ENCODE measurements at regions not wholly inside any gene's neighbourhood (a gene's known extent, or its start where the extent isn't known, plus 50 kb on each side); places are given as distances from the start of the nearest gene placed in this dataset.

DNA sequence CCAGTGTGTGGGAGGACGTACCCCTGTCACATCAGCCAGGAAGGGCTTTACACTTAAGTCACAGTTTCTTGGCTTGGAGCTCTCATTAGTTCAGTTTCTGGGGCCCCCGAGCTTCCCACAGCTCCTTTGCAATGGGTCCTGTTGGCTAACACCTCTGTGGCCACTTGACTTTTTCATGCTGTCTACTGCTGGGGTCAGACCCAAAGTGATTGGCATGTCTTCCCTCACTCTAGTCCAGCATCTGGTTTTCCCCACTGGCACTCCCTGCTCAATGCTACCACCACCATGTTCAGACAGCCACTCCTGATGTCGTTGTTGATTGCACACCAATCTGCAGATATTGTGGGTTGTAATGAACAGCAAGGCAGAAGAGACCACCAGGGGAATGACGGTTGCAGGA lies 379.0 kb downstream of the FOXO1 start:
- Histone ChIP-seq H3K9me3 (ENCODE audit: control insufficient read depth, low read length) (no peaks in the 10 kb centered on the region), H3K4me3 (ENCODE audit: insufficient read depth in 1 of 2, low read depth in 1 of 2, low read length in 2 of 2) (no peak overlapping the region), H3K14ac (ENCODE audit: low read length in 2 of 2) (no peak overlapping the region), H4K8ac (ENCODE audit: low read length) (no peak overlapping the region), H3K18ac (ENCODE audit: low read depth in 1 of 2, low read length in 2 of 2) (no peak overlapping the region), H2BK120ac (ENCODE audit: low read depth, low read length) (no peak overlapping the region), H3K79me1 (replicated peaks; ENCODE audit: low read length, poor library complexity, severe bottlenecking) (no peaks in the 10 kb centered on the region), H3K27ac (ENCODE audit: low read length, poor library complexity, severe bottlenecking) (no peak overlapping the region), H3K4me1 (ENCODE audit: control insufficient read depth, insufficient read depth, low read depth, low read length) (no peaks in the 10 kb centered on the region), H2BK15ac (ENCODE audit: low read depth, poor library complexity, severe bottlenecking) (no peak overlapping the region), H3K27me3 (ENCODE audit: control insufficient read depth in 1 of 2, insufficient read depth in 1 of 2, low read length in 2 of 2) (no peaks in the 10 kb centered on the region), H2AFZ (ENCODE audit: low read depth, low read length) (no peak overlapping the region), H3K36me3 (ENCODE audit: control insufficient read depth in 1 of 2, insufficient read depth in 2 of 2, low read depth in 1 of 2, low read length in 2 of 2) (no peaks in the 10 kb centered on the region), H2BK12ac (ENCODE audit: low read length in 2 of 2) (no peak overlapping the region), H2BK5ac (ENCODE audit: low read depth, low read length, poor library complexity, severe bottlenecking) (no peak overlapping the region), H3K9ac (ENCODE audit: low read length) (no peak overlapping the region), H3K4me2 (ENCODE audit: low read length, poor library complexity, severe bottlenecking) (no peak overlapping the region), H2AK5ac (ENCODE audit: low read length, severe bottlenecking) (peak overlapping the region; percentile 18), H3K23ac (ENCODE audit: low read length in 2 of 2) (no peak overlapping the region), H3K4ac (ENCODE audit: low read depth in 1 of 2, low read length in 2 of 2) (no peak overlapping the region), H4K91ac (ENCODE audit: low read length) (no peak overlapping the region)
- DNase-seq: no peak
- 84% methylated on average over 4 of the region's 4 CpGs for WGBS

DNA sequence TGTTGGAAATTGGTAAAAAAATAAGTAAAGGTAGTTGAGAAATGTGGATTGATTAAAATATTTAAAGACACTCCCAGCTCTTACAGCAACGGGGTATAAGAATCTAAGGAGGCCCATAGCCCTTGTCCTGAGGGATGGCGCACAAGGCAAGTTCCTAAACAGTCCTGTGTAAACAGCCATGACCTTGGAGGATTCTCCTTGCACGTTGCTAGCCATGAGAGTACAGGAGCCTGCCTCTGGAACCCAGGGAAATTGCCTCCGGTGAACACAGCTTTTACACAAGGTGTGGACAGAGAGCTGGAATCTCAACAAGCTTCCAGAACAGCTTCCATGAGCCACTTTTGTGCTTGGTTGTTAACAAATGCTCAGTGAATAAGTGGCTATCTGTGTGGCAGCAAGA lies 378.2 kb downstream of the FOXO1 start:
- no peak overlapping the region for H4K91ac ChIP-seq (ENCODE audit: low read length)
- no peak overlapping the region for H2AK5ac ChIP-seq (ENCODE audit: low read length, severe bottlenecking)
- no peak overlapping the region for H3K4me3 ChIP-seq (ENCODE audit: insufficient read depth in 1 of 2, low read depth in 1 of 2, low read length in 2 of 2)
- no peak overlapping the region for H2BK5ac ChIP-seq (ENCODE audit: low read depth, low read length, poor library complexity, severe bottlenecking)
- no peak overlapping the region for H2BK15ac ChIP-seq (ENCODE audit: low read depth, poor library complexity, severe bottlenecking)
- no peaks in the 10 kb centered on the region for H3K27me3 ChIP-seq (ENCODE audit: control insufficient read depth in 1 of 2, insufficient read depth in 1 of 2, low read length in 2 of 2)
- no peak overlapping the region for H3K4me2 ChIP-seq (ENCODE audit: low read length, poor library complexity, severe bottlenecking)
- H3K4ac ChIP-seq (ENCODE audit: low read depth in 1 of 2, low read length in 2 of 2): no peak overlapping the region
- H2BK120ac ChIP-seq (ENCODE audit: low read depth, low read length): no peak overlapping the region
- H3K23ac ChIP-seq (ENCODE audit: low read length in 2 of 2): no peak overlapping the region
- no peak overlapping the region for H3K27ac ChIP-seq (ENCODE audit: low read length, poor library complexity, severe bottlenecking)
- no peak overlapping the region for H3K14ac ChIP-seq (ENCODE audit: low read length in 2 of 2)
- H3K79me1 ChIP-seq (replicated peaks; ENCODE audit: low read length, poor library complexity, severe bottlenecking): no peaks in the 10 kb centered on the region
- no peak overlapping the region for H3K18ac ChIP-seq (ENCODE audit: low read depth in 1 of 2, low read length in 2 of 2)
- H2BK12ac ChIP-seq (ENCODE audit: low read length in 2 of 2): no peak overlapping the region
- H3K9ac ChIP-seq (ENCODE audit: low read length): no peak overlapping the region
- 77% methylated on average over 4 of the region's 4 CpGs for WGBS
- H3K4me1 ChIP-seq (ENCODE audit: control insufficient read depth, insufficient read depth, low read depth, low read length): no peaks in the 10 kb centered on the region
- no peak overlapping the region for H2AFZ ChIP-seq (ENCODE audit: low read depth, low read length)
- no peak for DNase-seq
- H3K9me3 ChIP-seq (ENCODE audit: control insufficient read depth, low read length): no peaks in the 10 kb centered on the region
- no peaks in the 10 kb centered on the region for H3K36me3 ChIP-seq (ENCODE audit: control insufficient read depth in 1 of 2, insufficient read depth in 2 of 2, low read depth in 1 of 2, low read length in 2 of 2)
- H4K8ac ChIP-seq (ENCODE audit: low read length): no peak overlapping the region

DNA sequence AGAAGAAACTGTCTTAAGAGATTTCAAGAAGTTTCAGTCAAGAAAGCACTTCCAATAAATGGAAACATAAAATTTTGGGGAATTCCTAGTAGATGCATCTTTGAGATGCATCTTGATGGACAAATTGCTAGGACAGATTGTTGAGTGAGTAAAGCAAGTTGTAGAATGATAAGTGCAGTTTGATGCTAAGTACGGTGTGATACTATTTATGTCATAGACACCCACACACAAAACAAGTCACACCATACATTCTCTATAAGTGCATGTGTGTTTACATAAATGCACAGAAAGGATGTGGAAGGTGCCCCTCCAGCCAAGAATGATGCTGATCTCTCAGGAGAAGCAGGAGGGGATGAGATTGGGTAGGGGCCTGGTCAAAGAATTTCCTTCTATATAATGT lies 375.7 kb downstream of the FOXO1 start:
- Histone ChIP-seq H3K4me3 (ENCODE audit: insufficient read depth in 1 of 2, low read depth in 1 of 2, low read length in 2 of 2) (no peak overlapping the region), H3K4me1 (ENCODE audit: control insufficient read depth, insufficient read depth, low read depth, low read length) (no peaks in the 10 kb centered on the region), H3K14ac (ENCODE audit: low read length in 2 of 2) (no peak overlapping the region), H2BK15ac (ENCODE audit: low read depth, poor library complexity, severe bottlenecking) (no peak overlapping the region), H2BK5ac (ENCODE audit: low read depth, low read length, poor library complexity, severe bottlenecking) (no peak overlapping the region), H2AFZ (ENCODE audit: low read depth, low read length) (no peak overlapping the region), H2BK12ac (ENCODE audit: low read length in 2 of 2) (no peak overlapping the region), H2BK120ac (ENCODE audit: low read depth, low read length) (no peak overlapping the region), H4K8ac (ENCODE audit: low read length) (no peak overlapping the region), H3K27ac (ENCODE audit: low read length, poor library complexity, severe bottlenecking) (no peak overlapping the region), H3K27me3 (ENCODE audit: control insufficient read depth in 1 of 2, insufficient read depth in 1 of 2, low read length in 2 of 2) (no peaks in the 10 kb centered on the region), H3K23ac (ENCODE audit: low read length in 2 of 2) (no peak overlapping the region), H3K9ac (ENCODE audit: low read length) (no peak overlapping the region), H3K4me2 (ENCODE audit: low read length, poor library complexity, severe bottlenecking) (no peak overlapping the region), H2AK5ac (ENCODE audit: low read length, severe bottlenecking) (no peak overlapping the region), H3K18ac (ENCODE audit: low read depth in 1 of 2, low read length in 2 of 2) (no peak overlapping the region), H4K91ac (ENCODE audit: low read length) (no peak overlapping the region), H3K36me3 (ENCODE audit: control insufficient read depth in 1 of 2, insufficient read depth in 2 of 2, low read depth in 1 of 2, low read length in 2 of 2) (no peaks in the 10 kb centered on the region), H3K79me1 (replicated peaks; ENCODE audit: low read length, poor library complexity, severe bottlenecking) (no peaks in the 10 kb centered on the region), H3K4ac (ENCODE audit: low read depth in 1 of 2, low read length in 2 of 2) (no peak overlapping the region), H3K9me3 (ENCODE audit: control insufficient read depth, low read length) (peaks cover 6% of the 10 kb centered on the region)
- no peak for DNase-seq
- WGBS: no CpG with 5 or more reads among the region's 1 CpG

DNA sequence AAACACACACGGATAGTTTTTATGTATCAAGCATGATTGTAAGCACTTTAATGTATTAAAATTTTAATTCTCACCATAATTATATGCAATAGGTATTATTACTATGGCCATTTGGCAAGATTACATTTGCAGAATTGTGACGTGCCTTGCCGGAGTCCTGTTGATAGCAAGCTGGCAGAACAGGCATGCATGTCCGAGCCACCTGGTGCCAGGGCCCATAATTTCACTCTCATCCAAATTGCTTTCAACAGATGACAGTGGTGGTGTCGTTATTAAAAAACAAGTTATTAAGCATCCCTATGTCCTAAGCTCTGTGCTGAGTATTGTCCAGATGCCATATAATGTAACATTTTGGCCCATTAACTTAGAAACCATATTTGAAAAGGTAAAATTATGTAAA lies 374.3 kb downstream of the FOXO1 start:
- Histone ChIP-seq H3K9me3 (ENCODE audit: control insufficient read depth, low read length) (peaks cover 19% of the 10 kb centered on the region), H2BK5ac (ENCODE audit: low read depth, low read length, poor library complexity, severe bottlenecking) (no peak overlapping the region), H2BK120ac (ENCODE audit: low read depth, low read length) (no peak overlapping the region), H2AK5ac (ENCODE audit: low read length, severe bottlenecking) (no peak overlapping the region), H3K36me3 (ENCODE audit: control insufficient read depth in 1 of 2, insufficient read depth in 2 of 2, low read depth in 1 of 2, low read length in 2 of 2) (no peaks in the 10 kb centered on the region), H4K8ac (ENCODE audit: low read length) (no peak overlapping the region), H3K14ac (ENCODE audit: low read length in 2 of 2) (no peak overlapping the region), H3K79me1 (replicated peaks; ENCODE audit: low read length, poor library complexity, severe bottlenecking) (no peaks in the 10 kb centered on the region), H3K4me2 (ENCODE audit: low read length, poor library complexity, severe bottlenecking) (no peak overlapping the region), H3K27me3 (ENCODE audit: control insufficient read depth in 1 of 2, insufficient read depth in 1 of 2, low read length in 2 of 2) (no peaks in the 10 kb centered on the region), H2BK15ac (ENCODE audit: low read depth, poor library complexity, severe bottlenecking) (no peak overlapping the region), H3K27ac (ENCODE audit: low read length, poor library complexity, severe bottlenecking) (no peak overlapping the region), H3K18ac (ENCODE audit: low read depth in 1 of 2, low read length in 2 of 2) (no peak overlapping the region), H3K9ac (ENCODE audit: low read length) (no peak overlapping the region), H4K91ac (ENCODE audit: low read length) (no peak overlapping the region), H3K4me3 (ENCODE audit: insufficient read depth in 1 of 2, low read depth in 1 of 2, low read length in 2 of 2) (no peak overlapping the region), H3K4ac (ENCODE audit: low read depth in 1 of 2, low read length in 2 of 2) (no peak overlapping the region), H2BK12ac (ENCODE audit: low read length in 2 of 2) (no peak overlapping the region), H2AFZ (ENCODE audit: low read depth, low read length) (no peak overlapping the region), H3K4me1 (ENCODE audit: control insufficient read depth, insufficient read depth, low read depth, low read length) (no peaks in the 10 kb centered on the region), H3K23ac (ENCODE audit: low read length in 2 of 2) (no peak overlapping the region)
- DNase-seq: no peak
- 89% methylated on average over 3 of the region's 5 CpGs for WGBS
